Fibroblast of pulmonary artery (primary cell): ENCODE measurements at regions not wholly inside any gene's neighbourhood (a gene's known extent, or its start where the extent isn't known, plus 50 kb on each side); places are given as distances from the start of the nearest gene placed in this dataset.

Experiments
- DNase-seq: peaks from one replicate; pipeline ENCODE4 v3.0.0-alpha.2; 2010; ENCODE audit warnings: low read depth
- H3K4me3 ChIP-seq: replicated peaks from 2 replicates; pipeline ENCODE4 v1.5.1; 2011; ENCODE audit warnings: low read depth, mild to moderate bottlenecking, control low read depth, low read length, moderate library complexity
- TF ChIP-seq, protein P1 (sequence below): IDR thresholded peaks from 2 replicates; pipeline ENCODE4 v1.5.1; 2011; ENCODE audit warnings: mild to moderate bottlenecking, control low read depth, low read length, inconsistent platforms; ENCODE audit errors: missing control alignments

DNA sequence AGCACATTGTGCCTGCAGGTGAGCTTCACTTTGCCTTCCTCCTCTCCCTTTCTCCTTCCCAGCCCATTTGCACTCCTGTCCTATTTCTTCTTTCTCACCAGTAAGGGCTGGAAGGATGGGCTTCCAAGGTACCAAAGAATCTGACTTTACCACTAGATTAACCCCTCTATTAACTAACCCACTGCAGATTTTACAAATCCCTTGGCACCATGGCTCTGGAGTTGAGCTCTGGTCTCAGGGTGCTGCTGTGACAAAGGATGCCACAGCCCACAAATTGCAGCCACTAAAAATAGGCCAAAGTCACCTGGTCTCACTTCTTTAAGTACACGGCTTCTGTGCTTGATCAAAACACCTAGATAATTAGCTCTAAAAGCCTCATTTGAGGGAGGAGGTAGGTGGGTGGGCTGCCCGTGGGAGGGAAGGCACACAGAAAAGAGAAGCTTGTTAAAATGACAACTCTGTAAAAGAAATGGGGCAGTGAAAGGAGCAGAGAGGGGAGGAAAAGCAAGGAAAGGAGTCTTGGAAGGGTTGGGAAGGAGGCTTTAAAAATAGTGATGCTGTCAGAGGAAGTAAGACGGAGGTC lies 327.4 kb downstream of the DRD1 start:
- no peak overlapping the region for H3K4me3 ChIP-seq
- DNase-seq = no peak
- TF ChIP-seq, protein P1, sequence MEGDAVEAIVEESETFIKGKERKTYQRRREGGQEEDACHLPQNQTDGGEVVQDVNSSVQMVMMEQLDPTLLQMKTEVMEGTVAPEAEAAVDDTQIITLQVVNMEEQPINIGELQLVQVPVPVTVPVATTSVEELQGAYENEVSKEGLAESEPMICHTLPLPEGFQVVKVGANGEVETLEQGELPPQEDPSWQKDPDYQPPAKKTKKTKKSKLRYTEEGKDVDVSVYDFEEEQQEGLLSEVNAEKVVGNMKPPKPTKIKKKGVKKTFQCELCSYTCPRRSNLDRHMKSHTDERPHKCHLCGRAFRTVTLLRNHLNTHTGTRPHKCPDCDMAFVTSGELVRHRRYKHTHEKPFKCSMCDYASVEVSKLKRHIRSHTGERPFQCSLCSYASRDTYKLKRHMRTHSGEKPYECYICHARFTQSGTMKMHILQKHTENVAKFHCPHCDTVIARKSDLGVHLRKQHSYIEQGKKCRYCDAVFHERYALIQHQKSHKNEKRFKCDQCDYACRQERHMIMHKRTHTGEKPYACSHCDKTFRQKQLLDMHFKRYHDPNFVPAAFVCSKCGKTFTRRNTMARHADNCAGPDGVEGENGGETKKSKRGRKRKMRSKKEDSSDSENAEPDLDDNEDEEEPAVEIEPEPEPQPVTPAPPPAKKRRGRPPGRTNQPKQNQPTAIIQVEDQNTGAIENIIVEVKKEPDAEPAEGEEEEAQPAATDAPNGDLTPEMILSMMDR = no peak

DNA sequence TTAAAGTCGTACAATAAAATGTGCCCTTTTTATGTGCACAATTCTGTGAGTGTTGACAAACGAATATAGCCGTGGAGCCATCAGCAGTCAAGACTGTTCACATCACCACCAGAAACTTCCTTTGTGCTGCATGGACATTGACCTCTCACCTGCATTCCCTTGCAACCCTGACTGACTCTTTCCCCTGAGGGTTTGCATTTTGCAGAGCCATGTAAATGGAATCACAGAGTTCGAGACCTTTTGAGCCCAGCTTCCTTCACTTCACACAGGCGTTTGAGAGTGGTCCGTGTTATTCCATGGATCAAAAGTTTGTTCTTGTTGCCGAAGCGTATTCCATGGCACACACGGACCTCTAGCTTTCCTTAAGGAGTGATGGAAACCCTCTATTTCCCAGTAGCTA lies 328.2 kb downstream of the DRD1 start:
- H3K4me3 ChIP-seq = no peak overlapping the region
- TF ChIP-seq, protein P1 = no peak
- no peak for DNase-seq

DNA sequence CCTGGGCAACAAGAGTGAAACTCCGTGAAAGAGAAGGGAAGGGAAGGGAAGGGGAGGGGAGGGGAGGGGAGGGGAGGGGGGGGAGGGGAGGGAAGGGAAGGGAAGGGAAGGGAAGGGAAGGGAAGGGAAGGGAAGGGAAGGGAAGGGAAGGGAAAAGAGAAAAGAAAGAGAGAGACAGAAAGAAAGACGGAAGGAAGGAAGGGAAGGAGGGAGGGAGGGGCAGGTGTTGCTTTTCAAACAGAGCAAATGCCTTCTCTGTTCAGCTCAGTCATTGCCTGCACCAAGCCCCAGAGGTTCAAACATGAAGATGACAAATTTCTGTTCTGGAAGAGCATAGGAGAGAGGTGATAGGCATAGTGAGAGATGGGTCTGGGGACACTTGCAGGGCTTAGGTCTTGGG lies 330.0 kb downstream of the DRD1 start:
- TF ChIP-seq, protein P1 = no peak
- no peak overlapping the region for H3K4me3 ChIP-seq
- DNase-seq = no peak

DNA sequence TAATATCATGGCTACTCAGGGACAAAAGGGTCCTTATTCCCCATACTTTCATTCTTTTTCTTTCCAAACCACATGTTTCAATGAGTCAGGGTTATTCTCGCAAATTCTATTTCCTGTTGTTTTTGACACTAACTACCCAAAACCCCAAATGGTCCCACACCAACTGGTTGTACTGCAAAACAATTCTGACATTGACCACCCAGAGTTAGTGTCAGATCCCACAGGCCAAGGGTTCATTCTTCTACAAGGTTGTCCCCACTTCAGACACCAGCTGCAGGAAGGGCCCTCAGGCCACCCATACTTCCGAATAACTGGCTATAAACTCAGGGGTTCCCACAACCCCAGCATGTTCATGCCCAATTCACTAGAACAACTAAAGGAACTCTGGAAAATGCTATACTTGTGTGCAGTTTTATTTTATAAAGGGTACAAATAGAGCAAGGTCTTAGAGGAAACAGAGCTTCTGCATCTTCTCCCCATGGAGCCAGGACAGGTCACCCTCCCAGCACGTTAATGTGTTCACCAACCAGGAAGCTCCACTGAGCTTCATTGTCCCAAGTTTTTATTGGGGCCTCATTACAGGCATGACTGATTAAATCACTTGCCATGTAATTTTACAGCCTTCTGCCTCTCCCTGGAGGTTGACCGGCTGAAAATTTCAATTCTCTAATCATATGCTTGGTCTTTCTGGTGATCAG lies 334.8 kb downstream of the DRD1 start:
- TF ChIP-seq, protein P1 = no peak
- DNase-seq = no peak
- no peak overlapping the region for H3K4me3 ChIP-seq

DNA sequence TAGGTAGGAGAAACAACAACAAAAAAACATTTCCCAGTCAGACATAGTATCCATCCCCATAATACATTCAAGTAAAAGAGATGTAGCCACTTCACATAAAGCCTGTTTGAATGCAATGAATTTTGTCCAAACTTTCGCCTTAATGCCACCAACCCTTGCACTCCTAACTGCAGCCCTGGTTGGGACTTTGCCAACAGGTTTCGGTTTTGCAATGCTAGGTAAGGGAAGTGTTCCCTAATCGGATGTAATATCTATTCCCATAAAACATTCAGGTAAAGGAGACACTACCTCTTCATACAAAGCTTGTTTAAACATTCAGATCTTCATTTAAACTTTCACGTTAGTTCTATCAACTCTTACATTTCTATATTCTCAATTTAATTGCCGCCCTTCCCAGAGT lies 336.1 kb downstream of the DRD1 start:
- TF ChIP-seq, protein P1 = no peak
- DNase-seq = no peak
- no peak overlapping the region for H3K4me3 ChIP-seq

DNA sequence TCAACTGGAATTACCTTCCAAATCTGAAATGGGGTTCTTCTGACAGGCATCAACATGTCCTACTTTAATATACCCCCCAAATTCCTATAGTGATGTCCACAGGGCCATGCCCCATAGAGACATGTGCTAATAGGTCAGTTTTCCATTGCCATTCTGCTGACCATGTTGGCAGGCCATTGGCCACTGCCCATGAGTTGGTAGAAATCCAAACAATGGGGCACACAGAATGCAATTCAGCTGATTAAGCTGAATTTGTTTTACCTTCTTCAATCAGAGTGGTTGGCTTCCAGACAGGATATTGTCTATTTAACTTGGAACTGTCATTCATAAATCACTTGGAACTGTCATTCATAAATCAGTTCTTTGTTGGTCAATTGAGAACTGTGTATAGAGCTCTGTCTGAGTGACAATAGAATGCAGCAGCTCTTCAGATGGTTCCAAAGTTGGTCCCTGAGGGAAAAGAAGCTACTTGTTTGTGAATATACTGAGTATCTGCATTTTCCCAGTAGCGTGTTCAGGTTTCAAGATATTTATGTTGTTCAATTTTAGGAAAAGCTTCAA lies 336.9 kb downstream of the DRD1 start:
- TF ChIP-seq, protein P1 = no peak
- no peak for DNase-seq
- no peak overlapping the region for H3K4me3 ChIP-seq
